ENCODE measurements at regions not wholly inside any gene's neighbourhood (a gene's known extent, or its start where the extent isn't known, plus 50 kb on each side); places are given as distances from the start of the nearest gene placed in this dataset.

DNA sequence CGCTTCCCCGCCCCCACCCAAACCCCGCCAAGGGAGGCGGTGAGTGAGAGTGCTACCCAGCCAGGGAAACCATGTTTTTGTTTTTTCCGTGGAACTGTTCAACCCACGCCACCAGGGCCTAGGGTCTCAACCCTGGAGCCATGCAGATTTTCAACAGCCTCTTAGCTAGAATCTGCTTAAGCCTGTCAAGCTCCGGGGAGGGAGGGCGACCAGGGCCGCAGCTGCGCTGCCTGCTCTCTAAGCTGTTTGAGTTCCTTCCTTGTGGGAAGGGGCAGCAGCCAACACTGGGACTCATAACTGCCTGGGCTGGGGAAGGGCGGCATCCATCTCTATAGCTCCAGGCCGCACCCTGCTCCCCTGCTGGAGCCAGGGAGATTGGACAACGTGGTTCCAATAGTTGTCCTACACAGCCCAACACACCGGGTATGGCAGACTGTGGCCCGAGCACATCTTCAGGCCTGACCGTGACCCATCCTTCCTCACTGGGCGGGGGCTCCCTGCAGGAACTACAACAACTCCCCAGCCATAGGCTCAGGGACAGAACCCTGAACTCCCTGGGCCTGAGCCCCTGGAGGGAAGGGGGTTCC lies 1065.7 kb upstream of the MANEA start:
- no peak for DNase-seq

DNA sequence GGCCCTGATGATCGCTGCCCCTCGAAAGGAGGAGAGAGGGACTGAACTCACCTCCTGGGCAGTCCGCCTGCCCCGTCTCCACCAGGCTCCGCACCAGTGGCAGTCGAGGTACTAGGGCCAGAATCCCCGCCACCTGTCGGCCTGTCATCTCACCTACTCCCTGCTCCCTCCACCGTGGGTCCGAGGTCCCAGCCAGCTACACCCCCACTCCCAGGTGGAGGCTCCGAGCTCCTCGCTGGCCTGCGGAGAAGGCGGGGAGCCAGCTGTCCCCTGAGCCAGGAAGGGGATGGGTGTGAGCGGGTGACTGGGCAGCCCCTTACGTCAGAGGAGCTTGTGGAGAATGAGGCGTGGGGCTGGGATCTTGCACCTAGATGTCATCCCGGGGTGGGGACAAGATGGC lies 1066.5 kb upstream of the MANEA start:
- no peak for DNase-seq

DNA sequence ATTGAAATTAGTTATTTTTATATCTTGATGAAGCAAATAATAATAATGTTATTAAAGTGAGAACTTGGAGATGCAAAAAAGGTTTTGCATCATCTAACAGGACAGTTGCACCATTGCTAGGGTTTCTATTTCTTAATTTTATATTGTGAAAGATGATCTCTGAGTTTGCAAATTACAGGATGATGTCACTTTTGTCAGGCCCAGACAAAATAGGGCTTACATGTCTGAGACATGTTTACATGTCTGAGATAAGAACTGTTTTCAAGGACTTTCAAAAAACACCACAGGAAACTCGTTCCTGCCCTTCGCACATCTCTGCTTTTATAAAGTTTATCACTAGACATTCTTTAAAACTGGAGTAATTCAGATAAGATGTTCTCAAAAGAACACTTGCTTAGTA lies 1075.8 kb upstream of the MANEA start:
- DNase-seq = no peak

DNA sequence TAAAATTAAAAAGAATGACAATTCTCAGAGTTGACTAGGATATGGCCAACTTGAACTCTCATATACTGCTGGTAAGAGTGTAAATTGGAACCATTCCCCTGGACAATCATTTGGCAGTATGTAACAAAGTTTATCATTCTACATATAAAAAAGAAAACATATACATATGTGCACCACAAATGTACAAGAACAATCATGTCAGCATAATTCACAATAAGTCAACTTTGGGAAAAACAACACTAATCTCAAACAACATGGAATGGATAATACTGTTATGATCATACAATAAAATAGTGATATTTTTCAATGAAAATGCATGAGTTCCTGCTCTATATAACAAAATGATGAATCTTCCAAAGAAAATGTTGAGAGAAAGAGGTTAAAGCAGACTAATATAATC lies 1078.7 kb upstream of the EPHA7 start:
- DNase-seq = no peak

DNA sequence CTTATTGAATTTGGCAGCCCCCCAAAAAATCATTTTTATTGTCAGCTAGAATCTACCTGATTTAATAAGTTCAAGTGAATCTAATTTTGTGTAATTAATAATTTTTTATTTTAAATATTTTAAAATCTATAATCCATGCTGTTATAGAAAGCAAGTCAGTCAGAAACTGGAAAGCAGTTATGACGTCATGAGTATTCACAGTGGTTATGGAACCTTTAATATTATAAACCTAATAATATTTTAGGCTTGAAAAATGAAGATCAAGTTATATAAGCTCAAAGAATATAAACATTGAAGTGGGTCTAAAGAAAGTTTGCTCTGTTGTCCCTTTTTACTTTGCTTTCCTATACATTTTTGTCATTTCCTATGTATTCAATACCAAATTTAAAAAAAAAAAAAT lies 1075.1 kb upstream of the EPHA7 start:
- DNase-seq = no peak

DNA sequence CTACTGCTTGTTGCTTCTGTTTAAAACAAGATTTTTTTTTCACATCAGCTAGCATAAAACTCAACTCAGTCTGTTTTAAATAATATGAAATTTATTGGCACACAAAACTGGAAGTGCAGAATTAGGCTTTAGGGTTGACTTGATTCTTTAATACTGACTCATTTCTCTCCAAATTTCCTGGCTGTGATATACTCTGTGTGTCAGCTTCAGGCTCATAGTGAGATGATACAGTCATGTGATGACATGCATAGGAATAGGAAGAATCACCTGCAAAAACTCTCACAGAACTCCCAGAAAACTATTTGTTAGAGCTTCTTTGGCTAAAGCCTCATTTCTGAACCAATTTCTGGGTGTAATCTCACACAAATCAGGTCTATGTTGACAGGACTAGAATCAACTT lies 1068.0 kb upstream of the EPHA7 start:
- DNase-seq = no peak

DNA sequence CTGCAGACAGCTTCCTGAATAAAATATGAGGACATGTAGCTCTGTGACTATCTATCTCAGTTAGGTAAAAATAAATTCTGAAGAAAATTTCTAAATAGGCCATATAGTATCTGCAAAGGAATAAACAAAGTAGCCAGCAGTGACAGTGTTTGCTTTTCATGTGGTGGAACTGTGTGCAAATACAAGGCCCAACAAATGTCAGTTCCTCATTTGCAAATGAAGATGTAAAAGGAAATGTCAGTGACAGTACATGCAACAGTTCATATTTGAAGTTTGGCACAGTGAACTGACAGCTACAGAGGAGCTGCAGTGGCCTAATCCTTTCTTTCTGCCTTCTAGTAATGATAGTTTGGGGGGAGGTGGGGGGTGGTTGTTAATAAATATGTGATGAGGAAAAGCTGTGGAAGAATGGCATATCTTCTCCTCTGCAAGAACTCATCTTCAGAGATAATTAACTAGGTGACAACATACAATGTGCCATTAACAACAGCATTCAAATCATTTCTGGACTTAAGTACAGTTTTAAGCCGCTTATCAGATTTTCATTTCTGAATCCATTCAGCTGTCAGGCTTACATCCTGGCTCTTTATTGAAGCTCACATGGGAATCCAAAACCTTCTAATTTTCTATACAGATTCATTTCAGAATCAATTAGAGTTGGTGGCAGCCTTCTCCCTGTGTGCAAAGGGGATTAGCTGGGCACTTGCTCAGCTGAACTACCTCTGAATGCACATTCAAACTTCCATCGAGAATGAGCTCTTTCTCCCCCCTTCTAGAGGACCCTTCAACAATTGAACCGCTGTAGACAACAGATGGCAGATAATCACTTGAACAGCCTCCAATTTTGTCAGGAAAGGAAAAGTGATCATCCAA lies 1059.0 kb upstream of the EPHA7 start:
- DNase-seq = no peak

DNA sequence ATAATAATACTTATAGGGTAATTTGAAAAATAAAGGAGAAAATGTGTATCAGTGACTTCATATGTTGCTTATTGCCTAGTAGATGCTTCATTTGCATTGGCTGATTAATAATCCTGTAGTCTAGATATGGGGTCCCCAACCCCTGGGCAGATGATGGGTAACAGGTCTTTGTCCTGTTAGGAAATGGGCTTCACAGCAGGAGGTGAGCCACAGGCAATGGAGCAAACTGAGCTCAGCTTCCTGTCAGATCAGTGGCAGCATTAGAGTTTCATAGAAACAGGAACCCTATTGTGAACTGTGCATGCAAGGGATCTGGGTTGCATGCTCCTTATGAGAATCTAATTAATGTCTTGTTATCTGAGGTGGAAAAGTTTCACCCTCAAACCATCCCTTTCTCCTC lies 1049.5 kb upstream of the EPHA7 start:
- DNase-seq = no peak

DNA sequence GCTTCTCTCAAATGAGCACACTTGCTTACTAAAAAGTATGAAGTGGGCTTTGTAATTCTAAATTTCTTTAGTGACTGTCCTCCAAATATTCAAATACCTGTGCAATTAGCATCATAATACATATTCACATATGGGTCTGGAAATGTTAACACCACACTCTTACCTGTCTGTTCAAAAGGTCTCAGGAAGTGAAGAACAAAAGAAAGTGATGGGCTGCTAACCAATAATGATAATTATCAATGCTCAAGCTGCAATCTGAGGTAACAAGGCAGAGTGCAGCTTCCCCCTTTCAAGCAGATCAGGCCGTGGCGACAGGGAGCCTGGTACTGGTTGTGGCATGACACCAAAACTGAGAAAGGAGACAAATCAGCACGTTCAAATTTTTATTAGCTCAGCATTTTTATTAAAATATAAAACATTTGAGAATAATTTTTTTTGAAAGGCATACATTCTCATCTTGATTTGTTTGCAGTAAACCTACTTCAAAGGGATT lies 1044.7 kb upstream of the EPHA7 start:
- no peak for DNase-seq

DNA sequence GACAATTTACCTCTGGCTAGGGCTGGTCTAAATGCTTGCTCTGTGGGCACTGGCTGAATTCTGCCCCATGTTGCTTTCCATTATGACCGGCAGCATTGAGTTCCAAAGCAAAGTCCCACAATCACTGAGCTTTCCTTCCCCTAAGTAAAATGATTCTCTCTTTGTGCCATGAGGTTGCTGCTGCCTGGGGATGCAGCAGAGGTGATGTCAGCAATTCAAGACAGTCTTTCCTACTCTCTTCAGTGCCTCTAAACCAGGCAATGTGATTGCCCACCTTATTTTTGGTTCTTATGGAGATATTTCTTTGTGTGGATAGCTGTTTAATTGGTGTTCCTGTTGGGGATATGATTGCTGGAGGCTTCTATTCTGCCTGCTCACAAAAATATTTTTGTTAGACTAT lies 1043.9 kb upstream of the EPHA7 start:
- DNase-seq = no peak

DNA sequence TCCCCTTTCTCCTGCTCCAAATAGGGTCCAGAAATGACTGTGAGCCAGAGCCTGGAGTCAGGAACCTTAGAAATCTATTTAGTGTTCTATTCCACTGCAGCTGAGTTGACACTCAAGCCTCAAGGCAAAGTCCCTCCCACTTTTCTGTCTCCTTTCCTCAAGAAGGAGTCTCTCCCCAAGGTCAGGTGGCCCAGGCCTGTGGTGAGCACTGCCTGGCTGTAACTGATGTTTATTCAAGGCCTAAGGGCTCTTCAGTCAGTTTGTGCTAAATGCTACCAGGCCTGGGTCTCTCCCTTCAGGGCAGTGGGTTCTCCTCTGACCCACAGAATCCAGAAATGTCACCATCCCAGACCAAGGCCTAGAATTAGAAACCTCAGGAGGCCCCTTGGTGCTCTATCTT lies 1042.9 kb upstream of the EPHA7 start:
- no peak for DNase-seq

DNA sequence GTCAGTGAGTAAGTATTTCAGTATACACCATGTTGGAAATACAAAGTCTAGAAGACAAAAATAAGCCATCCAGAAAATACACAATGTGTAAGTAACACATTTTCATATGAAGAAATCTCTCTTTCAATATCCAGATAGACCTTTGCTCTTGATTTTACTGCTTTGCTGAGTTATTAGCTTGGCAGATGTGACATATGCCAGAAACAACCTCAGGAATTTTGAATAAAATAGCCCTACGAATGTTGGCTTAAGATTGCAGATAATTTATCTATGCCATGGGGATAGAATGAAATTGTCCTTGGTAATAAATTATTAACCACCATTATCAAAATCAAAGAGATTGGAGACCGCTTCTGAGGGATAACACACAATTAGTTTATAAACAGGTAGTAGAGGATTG lies 1036.9 kb upstream of the EPHA7 start:
- DNase-seq = no peak

DNA sequence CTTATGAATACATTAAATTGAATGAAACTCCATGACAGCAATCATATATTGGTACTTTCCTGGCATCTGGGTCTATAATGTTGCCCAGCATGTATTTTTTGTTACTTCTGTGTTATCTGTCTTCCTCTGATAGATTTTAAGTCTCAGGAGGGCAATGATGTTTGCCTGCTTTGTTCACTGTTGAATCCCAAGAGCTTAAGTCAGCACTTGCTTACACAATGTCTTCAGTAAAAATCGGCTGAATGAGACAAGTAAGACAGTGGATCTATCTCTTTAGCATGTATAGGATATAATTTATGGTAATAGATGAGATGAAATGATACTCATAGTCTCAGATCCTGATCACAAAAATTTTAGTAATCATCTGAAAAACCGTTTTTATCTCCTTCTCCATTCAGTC lies 1034.9 kb upstream of the EPHA7 start:
- DNase-seq = no peak

DNA sequence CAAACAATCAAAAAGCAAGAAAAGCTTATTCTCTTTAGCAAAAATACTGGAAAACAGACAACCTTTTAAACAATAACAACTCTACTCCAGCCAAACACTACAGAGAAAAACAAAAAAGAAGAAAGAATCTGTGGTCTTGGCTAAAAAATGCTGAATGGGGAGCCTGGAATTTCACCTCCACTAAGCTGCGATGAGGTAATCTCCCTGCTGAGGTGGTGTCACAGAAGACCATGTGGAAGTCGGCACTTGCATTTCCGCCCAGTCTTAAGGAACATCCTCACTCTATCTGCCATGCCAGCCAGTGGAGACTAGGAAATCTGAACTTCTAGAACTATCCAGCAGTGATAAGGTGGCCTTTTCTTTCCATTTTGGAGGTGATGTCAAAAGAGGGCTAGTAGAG lies 1026.8 kb upstream of the EPHA7 start:
- DNase-seq = no peak

DNA sequence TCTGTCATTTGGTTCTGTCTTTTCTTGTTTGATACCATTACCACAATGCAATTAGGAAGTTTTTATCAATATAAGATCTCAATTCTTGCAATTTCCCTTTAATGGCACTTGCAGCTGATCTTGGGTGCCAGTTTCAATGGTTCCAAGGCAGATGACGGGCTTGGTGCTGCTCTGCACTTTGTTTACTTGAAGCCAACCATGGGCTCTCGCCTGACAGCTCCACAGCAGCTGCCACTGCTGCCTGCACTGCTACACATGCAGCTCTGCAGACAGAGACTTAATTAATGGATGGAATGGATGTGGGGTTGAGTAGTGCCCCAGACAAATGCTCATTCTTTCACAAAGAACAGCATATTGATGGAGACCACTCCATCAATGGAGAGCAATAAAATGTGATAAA lies 1024.3 kb upstream of the EPHA7 start:
- no peak for DNase-seq

DNA sequence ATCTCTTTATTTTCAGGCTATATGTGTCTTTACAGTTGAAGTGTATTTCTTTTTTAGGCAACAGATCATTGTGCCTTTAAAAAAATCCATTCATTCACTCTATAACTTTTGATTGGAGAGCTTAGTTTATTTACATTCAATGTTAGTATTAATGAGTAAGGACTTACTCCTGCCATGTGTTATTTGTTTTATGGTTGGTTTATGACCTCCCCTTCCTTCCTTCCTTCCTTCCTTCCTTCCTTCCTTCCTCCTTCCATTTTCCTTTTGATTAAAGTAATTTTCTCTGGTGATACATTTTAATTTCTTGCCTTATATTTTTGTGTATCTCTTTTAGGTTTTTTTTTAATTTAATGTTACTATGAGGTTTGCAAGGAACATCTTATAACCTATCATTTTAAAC lies 1005.3 kb upstream of the EPHA7 start:
- no peak for DNase-seq

DNA sequence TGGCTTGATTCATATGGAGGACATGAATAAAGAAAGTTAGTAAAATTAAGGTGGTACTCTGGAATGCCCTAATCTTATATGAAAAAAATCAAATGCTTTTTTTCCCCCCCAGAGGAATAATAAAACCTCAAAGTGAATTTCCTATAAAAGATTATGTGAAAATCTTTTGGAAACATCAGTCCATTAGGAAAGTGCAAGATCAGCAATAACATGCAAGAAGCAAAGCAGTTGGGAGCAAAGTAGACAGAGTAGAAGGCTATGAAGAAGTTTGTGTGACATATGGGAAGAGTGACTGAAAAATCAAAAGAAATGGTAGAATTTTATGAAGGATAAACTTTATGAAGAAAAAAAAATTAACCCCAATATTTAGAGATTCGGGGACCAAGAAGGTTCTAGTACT lies 998.0 kb upstream of the EPHA7 start:
- no peak for DNase-seq

DNA sequence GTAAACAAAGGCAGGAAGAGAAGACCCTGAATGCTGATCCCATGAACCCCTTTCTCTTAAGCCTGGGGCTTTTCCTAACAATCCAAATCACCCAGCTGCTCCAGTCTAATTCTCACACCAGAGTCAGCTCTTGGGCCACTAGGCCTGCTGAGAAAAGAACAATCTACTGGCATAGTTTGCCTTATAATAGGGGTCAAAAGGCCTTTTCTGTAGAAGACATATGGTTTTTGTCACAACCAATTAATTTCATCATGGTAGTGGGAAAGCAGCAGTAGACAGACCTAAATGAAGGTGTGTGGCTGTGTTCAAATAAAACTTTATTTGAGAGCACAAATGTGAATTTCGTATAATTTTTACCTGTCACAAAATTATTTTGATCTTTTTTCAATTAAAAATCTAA lies 994.7 kb upstream of the EPHA7 start:
- DNase-seq = no peak

DNA sequence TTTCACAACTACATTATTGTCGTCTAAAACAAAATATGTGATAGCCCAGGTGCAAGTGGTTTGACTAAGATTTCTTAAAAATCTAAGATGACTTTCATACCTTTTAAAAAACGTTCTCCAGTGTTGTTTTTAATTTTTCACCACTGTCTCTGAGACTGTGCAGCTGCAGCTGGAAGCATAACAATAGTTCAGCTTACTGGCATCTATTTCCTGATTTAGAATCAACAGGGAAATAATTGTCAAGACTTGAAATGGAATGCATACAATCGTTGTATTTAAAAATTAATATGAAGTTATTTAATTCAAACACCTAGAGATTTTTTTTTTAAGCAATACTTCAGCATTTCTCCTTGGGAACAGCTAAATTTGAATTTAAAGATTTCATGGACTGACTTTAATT lies 982.0 kb upstream of the EPHA7 start:
- DNase-seq = no peak

DNA sequence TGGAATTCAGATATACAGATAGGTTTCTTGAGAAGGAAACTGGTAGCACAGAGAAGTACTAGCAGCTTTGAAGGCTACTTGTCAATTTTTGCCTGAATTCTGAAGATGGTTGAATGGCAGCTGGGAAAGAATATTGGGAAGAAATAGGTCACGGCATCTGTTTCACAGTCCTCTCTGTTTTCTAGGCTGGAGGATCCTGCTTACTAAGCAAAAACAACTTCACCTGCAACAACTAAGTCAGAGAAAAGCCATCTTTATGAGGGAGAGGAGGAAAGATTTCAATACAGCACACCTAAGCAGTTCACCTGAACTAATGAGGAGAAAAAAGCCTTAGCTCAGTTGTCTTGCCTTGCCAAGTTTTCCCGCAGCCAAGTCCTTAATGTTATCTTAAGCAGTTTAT lies 975.5 kb upstream of the EPHA7 start:
- DNase-seq = no peak

DNA sequence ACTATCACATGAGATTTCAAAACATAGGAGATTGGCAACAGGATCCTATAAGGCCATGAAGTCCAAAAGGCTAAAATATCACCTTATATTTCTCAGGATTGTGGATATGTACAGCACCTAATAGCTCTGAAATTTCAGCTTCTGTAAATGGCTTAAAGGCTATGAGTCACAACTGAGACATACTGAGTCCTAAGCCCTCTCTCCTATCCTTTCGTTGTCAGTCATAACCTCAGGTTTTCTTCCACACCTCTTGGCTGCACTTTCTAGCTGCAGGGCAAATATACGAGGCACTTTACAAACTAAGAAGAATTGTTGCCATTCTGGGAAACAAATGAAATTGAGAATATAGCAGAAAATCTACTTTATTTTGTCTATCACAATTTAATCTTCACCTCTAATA lies 969.9 kb upstream of the EPHA7 start:
- no peak for DNase-seq

DNA sequence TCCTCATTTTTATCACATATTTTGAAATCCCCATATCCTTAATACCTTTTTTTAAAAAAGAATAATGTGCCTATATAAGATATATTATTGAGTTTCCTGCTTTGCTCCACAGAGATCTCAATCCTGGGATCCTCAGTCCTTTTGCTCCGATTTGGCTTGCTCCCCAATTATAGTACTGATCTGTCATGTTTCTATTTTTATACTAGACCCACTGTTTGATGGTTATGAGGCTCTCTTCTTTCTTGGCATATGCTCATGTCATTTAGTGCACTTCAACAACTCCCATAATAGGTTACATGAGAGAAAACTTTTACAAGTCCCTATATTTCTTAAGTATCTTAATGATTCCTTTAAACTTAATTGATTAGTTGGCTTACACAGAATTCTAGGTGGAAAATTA lies 958.5 kb upstream of the EPHA7 start:
- no peak for DNase-seq

DNA sequence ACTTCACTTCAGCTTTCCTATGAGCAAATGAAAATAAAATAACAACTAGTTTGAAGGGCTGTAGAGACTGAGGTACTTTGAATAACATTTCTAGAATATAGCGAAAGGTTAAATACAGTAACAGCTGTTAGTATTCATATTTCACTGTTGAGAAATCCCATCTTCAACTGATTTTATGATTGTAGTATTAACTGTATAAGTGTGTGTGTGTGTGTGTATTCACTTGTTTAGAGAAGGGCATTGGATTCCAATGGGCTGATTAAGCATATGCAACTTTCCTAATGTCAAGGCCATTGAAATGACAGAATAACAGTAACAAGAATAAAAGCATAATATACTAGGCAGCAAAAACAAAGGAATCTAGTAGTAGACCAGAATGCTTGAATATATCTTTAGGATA lies 957.5 kb upstream of the EPHA7 start:
- DNase-seq = no peak

DNA sequence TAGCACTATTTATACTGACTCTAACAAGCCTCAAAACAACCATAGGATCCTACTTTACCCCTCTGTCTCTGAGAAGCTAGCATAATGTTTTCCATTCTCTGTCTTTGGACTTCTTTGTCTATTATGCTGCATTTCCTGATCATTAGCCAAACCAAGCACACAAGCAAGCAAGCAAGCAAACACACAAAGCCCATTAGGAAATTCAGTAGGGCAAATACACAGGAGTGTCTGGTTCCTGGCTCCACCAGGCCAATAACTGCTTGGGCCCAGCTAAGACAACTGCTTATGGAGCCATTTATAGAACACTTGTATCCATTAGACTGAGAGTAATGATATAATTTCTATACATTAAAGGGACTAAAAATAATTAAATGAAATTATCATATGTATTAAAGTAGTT lies 952.9 kb upstream of the EPHA7 start:
- DNase-seq = no peak

DNA sequence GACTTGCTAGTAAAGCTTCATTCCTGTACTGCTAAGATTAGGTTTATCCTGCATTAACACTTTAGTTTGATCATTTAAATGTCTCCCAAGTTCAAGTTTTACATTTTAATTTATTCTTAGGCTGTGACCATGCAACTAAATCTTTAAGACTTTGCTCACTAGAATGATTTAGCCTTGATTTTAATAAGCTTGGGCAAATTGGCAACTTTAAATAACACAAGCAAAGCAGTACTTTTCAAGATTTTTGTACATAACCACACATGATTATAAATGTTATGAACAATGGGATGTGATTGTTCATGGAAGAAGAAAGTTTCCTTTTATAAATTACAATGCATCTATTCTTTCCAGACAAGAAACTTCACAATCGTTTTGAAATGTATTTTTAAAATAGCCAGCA lies 948.0 kb upstream of the EPHA7 start:
- DNase-seq = no peak
